ENCODE measurements at regions not wholly inside any gene's neighbourhood (a gene's known extent, or its start where the extent isn't known, plus 50 kb on each side); places are given as distances from the start of the nearest gene placed in this dataset.
A peak's percentile ranks its signal among the peaks of the same experiment; 100 is the strongest.
"Not testable (repeated sequence)": the region's sequence is repeated elsewhere in the genome, so short reads cannot be mapped to it uniquely, and the experiment has no call there.

GRCh38 chr15:23869396-23869795, 182.3 kb upstream of the NDN start:
- peak overlapping the region; percentile 37 for H3K4me3 ChIP-seq (ENCODE audit: low read depth, low read length)
- peak; percentile 28 for DNase-seq (ENCODE audit: low read depth)
- no peak for TF ChIP-seq CTCF (IDR thresholded peaks at IDR 0.05; ENCODE audit: control insufficient read depth, extremely low read depth, insufficient read depth)

GRCh38 chr15:23873613-23874012, 186.5 kb upstream of the NDN start:
- not testable (repeated sequence) for DNase-seq (ENCODE audit: low read depth); H3K4me3 ChIP-seq (ENCODE audit: low read depth, low read length)

- TF ChIP-seq CTCF (IDR thresholded peaks at IDR 0.05; ENCODE audit: control insufficient read depth, extremely low read depth, insufficient read depth), result peak; percentile 94
- 0 out of 2 replicates have a peak overlapping the region, but pooled peaks have one; percentile 2 for H3K4me3 ChIP-seq (ENCODE audit: low read depth, low read length)
- DNase-seq (ENCODE audit: low read depth), result peak; percentile 54
Observed at GRCh38 chr15:23877502-23878412, 190.7 kb upstream of the NDN start.

GRCh38 chr15:23881291-23881690, 194.2 kb upstream of the NDN start:
- no peak for DNase-seq (ENCODE audit: low read depth)
- no peak for TF ChIP-seq CTCF (IDR thresholded peaks at IDR 0.05; ENCODE audit: control insufficient read depth, extremely low read depth, insufficient read depth)
- H3K4me3 ChIP-seq (ENCODE audit: low read depth, low read length), result no peak overlapping the region

GRCh38 chr15:23890218-23890617, 203.1 kb upstream of the NDN start:
- no peak overlapping the region for H3K4me3 ChIP-seq (ENCODE audit: low read depth, low read length)
- TF ChIP-seq CTCF (IDR thresholded peaks at IDR 0.05; ENCODE audit: control insufficient read depth, extremely low read depth, insufficient read depth), result no peak
- no peak for DNase-seq (ENCODE audit: low read depth)

GRCh38 chr15:23897091-23897490, 210.0 kb upstream of the NDN start:
- H3K4me3 ChIP-seq (ENCODE audit: low read depth, low read length), result no peak overlapping the region
- no peak for TF ChIP-seq CTCF (IDR thresholded peaks at IDR 0.05; ENCODE audit: control insufficient read depth, extremely low read depth, insufficient read depth)
- DNase-seq (ENCODE audit: low read depth), result no peak

GRCh38 chr15:23897531-23897930, 210.4 kb upstream of the NDN start:
- no peak for TF ChIP-seq CTCF (IDR thresholded peaks at IDR 0.05; ENCODE audit: control insufficient read depth, extremely low read depth, insufficient read depth)
- no peak overlapping the region for H3K4me3 ChIP-seq (ENCODE audit: low read depth, low read length)
- DNase-seq (ENCODE audit: low read depth), result no peak

Data from LNCaP clone FGC (cell line).